ENCODE measurements at regions not wholly inside any gene's neighbourhood (a gene's known extent, or its start where the extent isn't known, plus 50 kb on each side); places are given as distances from the start of the nearest gene placed in this dataset.

- H3K27ac Mint-ChIP-seq (ENCODE audit: unreplicated experiment), result no peak overlapping the region
- H3K4me1 Mint-ChIP-seq (ENCODE audit: unreplicated experiment), result no peaks in the 10 kb centered on the region
- no peak overlapping the region for H3K4me3 Mint-ChIP-seq (ENCODE audit: unreplicated experiment)
- H3K9me3 Mint-ChIP-seq (ENCODE audit: unreplicated experiment), result no peaks in the 10 kb centered on the region
- peak; percentile 4 for DNase-seq (ENCODE audit: low spot score)
- no peaks in the 10 kb centered on the region for H3K27me3 Mint-ChIP-seq (ENCODE audit: unreplicated experiment)
- H3K36me3 Mint-ChIP-seq (ENCODE audit: low read depth, unreplicated experiment), result no peaks in the 10 kb centered on the region
- TF ChIP-seq CTCF (IDR thresholded peaks at IDR 0.05; ENCODE audit: unreplicated experiment), result peak; percentile 53
These were observed 326.0 kb upstream of the SGO1 start for GRCh38 chr3:20511863-20512505.

GRCh38 chr3:20510396-20510795, 324.4 kb upstream of the SGO1 start:
- H3K9me3 Mint-ChIP-seq (ENCODE audit: unreplicated experiment), result no peaks in the 10 kb centered on the region
- no peaks in the 10 kb centered on the region for H3K36me3 Mint-ChIP-seq (ENCODE audit: low read depth, unreplicated experiment)
- no peak for TF ChIP-seq CTCF (IDR thresholded peaks at IDR 0.05; ENCODE audit: unreplicated experiment)
- H3K27me3 Mint-ChIP-seq (ENCODE audit: unreplicated experiment), result no peaks in the 10 kb centered on the region
- H3K4me1 Mint-ChIP-seq (ENCODE audit: unreplicated experiment), result no peaks in the 10 kb centered on the region
- H3K27ac Mint-ChIP-seq (ENCODE audit: unreplicated experiment), result no peak overlapping the region
- DNase-seq (ENCODE audit: low spot score), result no peak
- no peak overlapping the region for H3K4me3 Mint-ChIP-seq (ENCODE audit: unreplicated experiment)

- H3K9me3 Mint-ChIP-seq (ENCODE audit: unreplicated experiment), result no peaks in the 10 kb centered on the region
- H3K27ac Mint-ChIP-seq (ENCODE audit: unreplicated experiment), result no peak overlapping the region
- no peak for TF ChIP-seq CTCF (IDR thresholded peaks at IDR 0.05; ENCODE audit: unreplicated experiment)
- H3K4me1 Mint-ChIP-seq (ENCODE audit: unreplicated experiment), result no peaks in the 10 kb centered on the region
- peaks cover 2% of the 10 kb centered on the region for H3K27me3 Mint-ChIP-seq (ENCODE audit: unreplicated experiment)
- H3K36me3 Mint-ChIP-seq (ENCODE audit: low read depth, unreplicated experiment), result no peaks in the 10 kb centered on the region
- DNase-seq (ENCODE audit: low spot score), result no peak
- H3K4me3 Mint-ChIP-seq (ENCODE audit: unreplicated experiment), result no peak overlapping the region
These were observed 317.5 kb upstream of the SGO1 start for GRCh38 chr3:20503394-20504082.

DNA sequence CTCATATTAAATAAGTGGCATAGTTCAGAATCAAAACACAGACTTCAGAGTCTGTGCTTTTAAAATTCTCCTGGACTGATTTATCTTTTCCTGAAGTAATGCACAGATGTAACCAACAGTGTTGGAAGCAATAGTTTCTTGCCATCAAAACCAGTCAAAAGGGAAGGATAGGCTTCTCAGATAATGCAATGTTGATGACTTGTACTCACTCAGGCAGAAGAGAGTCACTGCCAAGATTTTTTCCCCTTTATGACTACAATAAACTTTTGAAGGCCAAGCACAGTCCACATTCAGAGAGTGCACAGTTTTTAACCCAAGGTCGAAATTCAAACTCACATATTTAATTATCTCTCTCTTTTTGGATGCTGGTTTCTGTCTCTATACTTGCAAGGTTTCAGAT, 305.0 kb upstream of the SGO1 start:
- peaks cover 3% of the 10 kb centered on the region for H3K27me3 Mint-ChIP-seq (ENCODE audit: unreplicated experiment)
- no peak overlapping the region for H3K4me3 Mint-ChIP-seq (ENCODE audit: unreplicated experiment)
- no peak overlapping the region for H3K27ac Mint-ChIP-seq (ENCODE audit: unreplicated experiment)
- no peaks in the 10 kb centered on the region for H3K9me3 Mint-ChIP-seq (ENCODE audit: unreplicated experiment)
- H3K36me3 Mint-ChIP-seq (ENCODE audit: low read depth, unreplicated experiment), result no peaks in the 10 kb centered on the region
- H3K4me1 Mint-ChIP-seq (ENCODE audit: unreplicated experiment), result no peaks in the 10 kb centered on the region
- TF ChIP-seq CTCF (IDR thresholded peaks at IDR 0.05; ENCODE audit: unreplicated experiment), result no peak
- no peak for DNase-seq (ENCODE audit: low spot score)

DNA sequence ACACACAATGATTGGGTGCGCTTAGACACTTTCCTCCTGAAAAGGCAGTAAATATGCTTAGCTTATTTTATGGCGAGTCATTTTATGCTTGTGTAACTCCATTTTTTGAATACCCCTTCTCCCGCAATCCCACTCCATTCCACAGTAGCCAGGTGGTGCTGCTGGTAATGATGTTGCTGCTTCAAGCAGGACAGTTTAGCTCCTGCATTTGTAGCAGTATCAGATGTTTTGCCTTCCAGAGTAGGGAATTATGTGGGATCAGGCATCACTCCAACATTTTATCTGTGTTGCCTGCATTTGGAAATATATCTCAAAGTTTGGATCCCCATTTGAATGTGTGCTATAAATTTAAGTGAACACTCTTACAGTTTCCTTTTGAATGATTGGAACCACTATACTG, 302.1 kb upstream of the SGO1 start:
- no peaks in the 10 kb centered on the region for H3K4me1 Mint-ChIP-seq (ENCODE audit: unreplicated experiment)
- H3K27me3 Mint-ChIP-seq (ENCODE audit: unreplicated experiment), result peaks cover 3% of the 10 kb centered on the region
- H3K27ac Mint-ChIP-seq (ENCODE audit: unreplicated experiment), result no peak overlapping the region
- H3K36me3 Mint-ChIP-seq (ENCODE audit: low read depth, unreplicated experiment), result no peaks in the 10 kb centered on the region
- DNase-seq (ENCODE audit: low spot score), result no peak
- no peak for TF ChIP-seq CTCF (IDR thresholded peaks at IDR 0.05; ENCODE audit: unreplicated experiment)
- H3K9me3 Mint-ChIP-seq (ENCODE audit: unreplicated experiment), result peaks cover 2% of the 10 kb centered on the region
- no peak overlapping the region for H3K4me3 Mint-ChIP-seq (ENCODE audit: unreplicated experiment)
